ENCODE measurements at regions not wholly inside any gene's neighbourhood (a gene's known extent, or its start where the extent isn't known, plus 50 kb on each side); places are given as distances from the start of the nearest gene placed in this dataset.

DNA sequence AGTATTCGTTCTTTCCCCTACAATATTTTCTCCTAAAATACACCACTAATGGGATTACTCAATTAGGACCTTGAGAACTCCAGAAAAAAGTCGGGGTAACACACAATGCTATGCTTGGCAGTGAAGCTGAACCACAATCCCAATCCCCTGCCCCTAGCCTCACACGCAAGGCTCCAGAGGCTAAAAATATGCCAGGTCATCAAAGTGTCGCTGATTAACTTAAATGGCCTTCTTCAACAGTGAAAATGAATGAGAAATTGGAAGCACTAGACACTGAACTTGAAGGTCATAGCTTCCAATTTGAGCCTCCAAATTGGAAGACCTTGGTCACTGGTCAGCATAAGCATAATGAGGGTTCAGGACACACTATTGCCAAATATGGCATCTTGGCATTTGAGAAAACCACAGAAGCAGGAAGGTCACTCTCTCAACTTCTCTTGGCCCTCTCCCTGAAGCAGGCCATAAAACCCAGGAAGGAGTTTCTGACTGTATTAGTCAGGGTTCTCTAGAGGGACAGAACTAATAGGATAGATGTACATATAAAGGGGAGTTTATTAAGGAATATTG is 86.0 kb upstream of the SATB2 start:
- TF ChIP-seq POLR2AphosphoS5 (IDR thresholded peaks at IDR 0.05; ENCODE audit: low read length): no peak
- no peak for TF ChIP-seq CEBPB (IDR thresholded peaks at IDR 0.05; ENCODE audit: borderline replicate concordance in 1 of 2, low read depth in 2 of 2, low read length in 2 of 2)
